H1 (cell line): ENCODE measurements at regions not wholly inside any gene's neighbourhood (a gene's known extent, or its start where the extent isn't known, plus 50 kb on each side); places are given as distances from the start of the nearest gene placed in this dataset.
"Not testable (repeated sequence)": the region's sequence is repeated elsewhere in the genome, so short reads cannot be mapped to it uniquely, and the experiment has no call there.

Experiments used
- CTCF ChIA-PET: fragments of 300-600 bp; sonication (Branson Sonifier 250); formaldehyde crosslinking; loops from one replicate; lab custom pipeline; 2021; ENCODE audit not compliant: partially characterized antibody; lab: Charles Lee
- POLR2A ChIA-PET: fragments of 300-600 bp; sonication (Branson Sonifier 250); formaldehyde crosslinking; loops from one replicate; lab custom pipeline; 2021; ENCODE audit warnings: inconsistent platforms; ENCODE audit not compliant: partially characterized antibody; lab: Charles Lee
- DNase-seq, 2 experiments: peaks; one replicate each; pipeline versions ENCODE4 v3.0.0 to v3.0.0-alpha.2; 2010 to 2022; ENCODE audit warnings: low spot score in 2 of 2, low read depth in 1 of 2, mixed read lengths in 1 of 2
- FAIRE-seq: peaks from 2 replicates; lab custom pipeline; 2011; peaks lifted over from hg19 to GRCh38; lab: Jason Lieb, UNC
- H2AFZ ChIP-seq: 2 replicates; pipeline ENCODE4 v1.8.1; 2012; ENCODE audit warnings: low read length, inconsistent platforms
- H2AK5ac ChIP-seq: 2 replicates; pipeline ENCODE4 v1.6.1; 2013; ENCODE audit warnings: low read depth, low read length
- H2BK120ac ChIP-seq: replicated peaks from 2 replicates; pipeline ENCODE3; 2013; ENCODE audit warnings: low read depth, low read length, inconsistent platforms
- H2BK12ac ChIP-seq: 2 replicates; pipeline ENCODE4 v1.6.1; 2013; ENCODE audit warnings: low read depth, low read length
- H2BK15ac ChIP-seq: 2 replicates; pipeline ENCODE4 v1.6.1; 2013; ENCODE audit warnings: low read length
- H2BK20ac ChIP-seq: 2 replicates; pipeline ENCODE4 v1.6.1; 2013; ENCODE audit warnings: low read length
- H2BK5ac ChIP-seq: 2 replicates; pipeline ENCODE4 v1.6.1; 2013; ENCODE audit warnings: low read depth, low read length
- H3K14ac ChIP-seq: 2 replicates; pipeline ENCODE4 v1.6.1; 2013; ENCODE audit warnings: inconsistent platforms; ENCODE audit not compliant: insufficient read length
- H3K18ac ChIP-seq: 2 replicates; pipeline ENCODE4 v1.6.1; 2013; ENCODE audit warnings: low read length; ENCODE audit errors: extremely low read depth
- H3K23ac ChIP-seq: 2 replicates; pipeline ENCODE4 v1.6.1; 2013; ENCODE audit warnings: inconsistent platforms; ENCODE audit not compliant: insufficient read length
- H3K23me2 ChIP-seq: 2 replicates; pipeline ENCODE4 v1.6.1; 2013; ENCODE audit warnings: low read depth, low read length
- H3K27ac ChIP-seq: 2 replicates; pipeline ENCODE4 v1.6.1; 2011; ENCODE audit warnings: low read depth, low read length, inconsistent platforms
- H3K27me3 ChIP-seq, 4 experiments: replicated peaks in 1 of 4; 1 replicate in 1 of 4; 2 replicates in 3 of 4; pipeline versions ENCODE4 v1.6.1 to v1.8.1; 2011 to 2013; ENCODE audit warnings: low read length in 3 of 4, mild to moderate bottlenecking in 3 of 4, inconsistent platforms in 2 of 4, mixed read lengths in 2 of 4, moderate library complexity in 1 of 4; ENCODE audit not compliant: control insufficient read depth in 3 of 4, insufficient read depth in 3 of 4; ENCODE audit errors: extremely low read depth in 1 of 4
- H3K36me3 ChIP-seq, 4 experiments: 2 replicates each; pipeline versions ENCODE4 v1.6.1 to v1.8.1; 2011 to 2013; ENCODE audit warnings: mild to moderate bottlenecking in 4 of 4, low read length in 3 of 4, moderate library complexity in 2 of 4, control low read depth in 1 of 4, inconsistent platforms in 1 of 4; ENCODE audit not compliant: insufficient read depth in 4 of 4, control insufficient read depth in 2 of 4
- H3K4ac ChIP-seq: replicated peaks from 2 replicates; pipeline ENCODE3; 2013; ENCODE audit warnings: low read length, low read depth, mixed read lengths, inconsistent platforms; ENCODE audit not compliant: insufficient read length
- H3K4me1 ChIP-seq, 4 experiments: replicated peaks in 1 of 4; 1 replicate in 1 of 4; 2 replicates in 3 of 4; pipeline versions ENCODE4 v1.6.1 to v1.8.1; 2011 to 2013; ENCODE audit warnings: low read length in 3 of 4, inconsistent platforms in 2 of 4, mixed read lengths in 1 of 4; ENCODE audit not compliant: insufficient read depth in 4 of 4, control insufficient read depth in 3 of 4
- H3K4me2 ChIP-seq, 2 experiments: 2 replicates each; pipeline versions ENCODE4 v1.6.1 to v1.8.1; 2011 to 2013; ENCODE audit warnings: low read depth in 2 of 2, low read length in 2 of 2, control low read depth in 1 of 2, inconsistent platforms in 1 of 2, mild to moderate bottlenecking in 1 of 2; ENCODE audit not compliant: insufficient read depth in 1 of 2
- H3K4me3 ChIP-seq, 4 experiments: fragments of 200-600, 300-600 bp in 1 of 4; sonication (generic), shearing (Covaris generic), sonication (Bioruptor Twin) in 1 of 4; 2 replicates each; pipeline versions ENCODE4 v1.5.1 to v1.8.1; 2011 to 2016; ENCODE audit warnings: low read length in 4 of 4, low read depth in 3 of 4, control low read depth in 2 of 4, inconsistent platforms in 2 of 4, mild to moderate bottlenecking in 2 of 4, mixed read lengths in 1 of 4, moderate library complexity in 1 of 4; ENCODE audit not compliant: insufficient read depth in 2 of 4; ENCODE audit errors: extremely low read depth in 1 of 4
- H3K56ac ChIP-seq: replicated peaks from 2 replicates; pipeline ENCODE3; 2013; ENCODE audit warnings: low read depth, mild to moderate bottlenecking, mixed read lengths, low read length, inconsistent platforms; ENCODE audit not compliant: insufficient read length
- H3K79me1 ChIP-seq: 2 replicates; pipeline ENCODE4 v1.6.1; 2013; ENCODE audit warnings: low read depth, low read length, control low read depth
- H3K79me2 ChIP-seq, 2 experiments: 2 replicates each; pipeline versions ENCODE4 v1.6.1 to v1.8.1; 2012 to 2013; ENCODE audit warnings: low read length in 2 of 2, mild to moderate bottlenecking in 2 of 2, inconsistent platforms in 1 of 2; ENCODE audit not compliant: insufficient read depth in 2 of 2, control insufficient read depth in 1 of 2
- H3K9ac ChIP-seq, 4 experiments: replicated peaks in 1 of 4; 1 replicate in 1 of 4; 2 replicates in 3 of 4; pipeline versions ENCODE4 v1.6.1 to v1.8.1; 2011 to 2013; ENCODE audit warnings: low read depth in 3 of 4, low read length in 3 of 4, control low read depth in 2 of 4, mild to moderate bottlenecking in 2 of 4, moderate library complexity in 2 of 4, inconsistent platforms in 1 of 4; ENCODE audit errors: extremely low read depth in 1 of 4
- H3K9me3 ChIP-seq, 2 experiments: 2 replicates each; pipeline versions ENCODE4 v1.6.1 to v1.8.1; 2012 to 2013; ENCODE audit warnings: mild to moderate bottlenecking in 2 of 2, moderate library complexity in 2 of 2, control low read depth in 1 of 2, inconsistent platforms in 1 of 2, low read depth in 1 of 2, low read length in 1 of 2, mixed read lengths in 1 of 2; ENCODE audit not compliant: insufficient read depth in 2 of 2
- H4K20me1 ChIP-seq, 2 experiments: replicated peaks in 1 of 2; 2 replicates each; pipeline versions ENCODE3 to v1.8.1; 2011 to 2013; ENCODE audit warnings: inconsistent platforms in 2 of 2, low read length in 2 of 2, mild to moderate bottlenecking in 1 of 2; ENCODE audit not compliant: insufficient read depth in 2 of 2, control insufficient read depth in 1 of 2
- H4K5ac ChIP-seq: 2 replicates; pipeline ENCODE4 v1.6.1; 2013; ENCODE audit warnings: low read length, low read depth, mixed read lengths, inconsistent platforms; ENCODE audit not compliant: insufficient read length
- H4K8ac ChIP-seq: 2 replicates; pipeline ENCODE4 v1.8.0; 2013; ENCODE audit warnings: mild to moderate bottlenecking, moderate library complexity, low read length, inconsistent platforms; ENCODE audit not compliant: insufficient read depth; ENCODE audit errors: extremely low read depth
- H4K91ac ChIP-seq: replicated peaks from 2 replicates; pipeline ENCODE3; 2013; ENCODE audit warnings: low read length, mixed read lengths, inconsistent platforms; ENCODE audit not compliant: insufficient read length
- EGR1 ChIP-seq: IDR thresholded peaks from 2 replicates; pipeline ENCODE4 v1.6.1; 2011; ENCODE audit warnings: low read depth, low read length, borderline replicate concordance
- KDM4A ChIP-seq: IDR thresholded peaks from one replicate; pipeline ENCODE4 v1.7.1; 2012; ENCODE audit warnings: low read depth, mild to moderate bottlenecking, moderate library complexity, low read length, inconsistent platforms; ENCODE audit not compliant: severe bottlenecking
- WGBS, 2 experiments: shearing (Covaris generic) in 1 of 2; methylation state at CpG; one replicate each; pipeline versions ENCODE4 v1.1.6 to v1.1.7; 2013 to 2015; ENCODE audit warnings: low lambda C conversion rate in 2 of 2, mixed read lengths in 2 of 2, inconsistent platforms in 1 of 2, low coverage in 1 of 2, missing lambda C conversion rate in 1 of 2; ENCODE audit not compliant: insufficient replicate concordance in 2 of 2, insufficient coverage in 1 of 2, insufficient read length in 1 of 2; ENCODE audit errors: extremely low coverage in 1 of 2, missing lambda C conversion rate in 1 of 2; 5-methylcytosine and 5-hydroxymethylcytosine counted together

DNA sequence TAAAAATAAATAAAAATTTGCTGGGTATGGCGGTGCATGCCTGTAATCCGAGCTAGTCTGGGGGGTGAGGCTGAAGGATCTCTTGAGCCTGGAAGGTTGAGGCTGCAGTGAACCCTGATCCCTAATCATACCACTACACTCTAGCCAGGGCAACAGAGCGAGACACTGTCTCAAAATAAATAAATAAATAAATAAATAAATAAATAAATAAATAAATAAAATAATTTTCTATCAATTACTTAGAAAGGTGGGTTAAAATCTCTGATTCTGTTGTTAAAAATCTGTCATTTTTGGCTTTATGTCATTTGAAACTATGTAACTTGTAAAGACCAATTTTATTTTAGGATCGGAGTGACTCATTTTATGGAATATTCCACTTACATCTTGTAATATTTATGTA lies 958.6 kb downstream of the NXPH1 start (continued):
- TF ChIP-seq KDM4A (no peak), EGR1 (no peak)
- TF ChIP-seq, all 59 proteins: peak for 0

DNA sequence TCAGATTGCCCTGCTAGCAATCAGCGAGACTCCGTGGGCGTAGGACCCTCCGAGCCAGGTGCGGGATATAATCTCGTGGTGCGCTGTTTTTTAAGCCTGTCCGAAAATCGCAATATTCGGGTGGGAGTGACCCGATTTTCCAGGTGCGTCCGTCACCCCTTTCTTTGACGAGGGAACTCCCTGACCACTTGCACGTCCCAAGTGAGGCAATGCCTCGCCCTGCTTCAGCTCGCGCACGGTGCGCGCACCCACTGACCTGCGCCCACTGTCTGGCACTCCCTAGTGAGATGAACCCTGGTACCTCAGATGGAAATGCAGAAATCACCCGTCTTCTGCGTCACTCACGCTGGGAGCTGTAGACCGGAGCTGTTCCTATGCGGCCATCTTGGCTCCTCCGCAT lies 971.0 kb downstream of the NXPH1 start:
- H4K8ac ChIP-seq, H4K20me1 ChIP-seq, H3K27ac ChIP-seq, H3K18ac ChIP-seq, H3K14ac ChIP-seq, DNase-seq, H2BK15ac ChIP-seq, H3K23me2 ChIP-seq, H2BK12ac ChIP-seq, H3K36me3 ChIP-seq, H4K91ac ChIP-seq, H3K9me3 ChIP-seq, H2AFZ ChIP-seq, H3K4ac ChIP-seq, H3K56ac ChIP-seq, FAIRE-seq, H3K79me2 ChIP-seq, H3K27me3 ChIP-seq, H2BK20ac ChIP-seq, H2BK5ac ChIP-seq, H3K23ac ChIP-seq, H3K4me3 ChIP-seq, POLR2A ChIA-PET, H2BK120ac ChIP-seq, H3K79me1 ChIP-seq, H3K4me2 ChIP-seq, H3K4me1 ChIP-seq, H2AK5ac ChIP-seq, H4K5ac ChIP-seq, H3K9ac ChIP-seq: not testable (repeated sequence)
- 89% methylated on average over 28 of the region's 28 CpGs; no CpG with 5 or more reads in 1 of the 2 experiments for WGBS, 2 experiments
- CTCF ChIA-PET, result interaction anchor here (0.6 kb wide), 1 partner anchor 244 kb away, joined by 3 read pairs; no protein-coding TSS in a partner anchor
